ENCODE measurements at regions not wholly inside any gene's neighbourhood (a gene's known extent, or its start where the extent isn't known, plus 50 kb on each side); places are given as distances from the start of the nearest gene placed in this dataset.

DNA sequence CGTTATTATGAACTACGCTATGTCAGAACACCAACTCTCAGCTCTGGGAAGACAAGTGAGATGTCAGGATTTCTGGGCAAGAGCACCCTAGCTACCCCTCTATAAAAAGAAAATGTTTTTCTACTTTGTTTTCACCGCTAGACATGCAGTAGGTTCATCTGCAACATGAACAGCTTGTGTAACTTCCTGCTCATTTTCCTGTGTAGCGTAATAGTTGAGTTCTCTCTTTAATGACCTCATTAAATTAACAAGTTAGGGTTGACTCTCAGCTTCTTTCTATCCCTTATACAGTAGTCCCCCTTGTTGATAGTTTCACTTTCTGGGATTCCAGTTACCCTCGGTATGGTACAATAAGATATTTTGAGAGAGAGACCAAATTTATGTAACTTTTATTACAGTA is 329.4 kb upstream of the ZNF32 start:
- no peak overlapping the region for H3K27ac ChIP-seq
- ChIA-PET CTCF (no interaction called here), POLR2A (ENCODE audit: unreplicated experiment) (interaction anchor here (0.7 kb wide), 1 partner anchor 9 kb away, joined by 3 read pairs; no protein-coding TSS in a partner anchor)
- H3K36me3 ChIP-seq (ENCODE audit: low read depth): no peaks in the 10 kb centered on the region
- H4K20me1 ChIP-seq (ENCODE audit: insufficient read depth): no peaks in the 10 kb centered on the region
- no peak overlapping the region for H3K4me3 ChIP-seq
- no peak for DNase-seq
- no peaks in the 10 kb centered on the region for H3K79me2 ChIP-seq (ENCODE audit: low read depth)
- no TSS peak for BruUV-seq (replicated peaks)
- H3K4me1 ChIP-seq (replicated peaks; ENCODE audit: insufficient read depth): no peaks in the 10 kb centered on the region
- H3F3A ChIP-seq (ENCODE audit: insufficient read depth, low read depth): no peaks in the 10 kb centered on the region
- no peak overlapping the region for H3K4me2 ChIP-seq
- no peak for TF ChIP-seq EZH2 (IDR thresholded peaks at IDR 0.05; ENCODE audit: low read depth)
- TF ChIP-seq, protein P1, sequence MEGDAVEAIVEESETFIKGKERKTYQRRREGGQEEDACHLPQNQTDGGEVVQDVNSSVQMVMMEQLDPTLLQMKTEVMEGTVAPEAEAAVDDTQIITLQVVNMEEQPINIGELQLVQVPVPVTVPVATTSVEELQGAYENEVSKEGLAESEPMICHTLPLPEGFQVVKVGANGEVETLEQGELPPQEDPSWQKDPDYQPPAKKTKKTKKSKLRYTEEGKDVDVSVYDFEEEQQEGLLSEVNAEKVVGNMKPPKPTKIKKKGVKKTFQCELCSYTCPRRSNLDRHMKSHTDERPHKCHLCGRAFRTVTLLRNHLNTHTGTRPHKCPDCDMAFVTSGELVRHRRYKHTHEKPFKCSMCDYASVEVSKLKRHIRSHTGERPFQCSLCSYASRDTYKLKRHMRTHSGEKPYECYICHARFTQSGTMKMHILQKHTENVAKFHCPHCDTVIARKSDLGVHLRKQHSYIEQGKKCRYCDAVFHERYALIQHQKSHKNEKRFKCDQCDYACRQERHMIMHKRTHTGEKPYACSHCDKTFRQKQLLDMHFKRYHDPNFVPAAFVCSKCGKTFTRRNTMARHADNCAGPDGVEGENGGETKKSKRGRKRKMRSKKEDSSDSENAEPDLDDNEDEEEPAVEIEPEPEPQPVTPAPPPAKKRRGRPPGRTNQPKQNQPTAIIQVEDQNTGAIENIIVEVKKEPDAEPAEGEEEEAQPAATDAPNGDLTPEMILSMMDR (conservative IDR thresholded peaks at IDR 0.05): no peak
- no peak overlapping the region for H2AFZ ChIP-seq
- intact Hi-C loops (cut with micrococcal nuclease; ENCODE audit: unreplicated experiment): no loop called here
- H3K27me3 ChIP-seq (ENCODE audit: insufficient read depth, low read depth): peaks cover 23% of the 10 kb centered on the region; the same call in 1 of the 2 replicates
- no peaks in the 10 kb centered on the region for H3K9me3 ChIP-seq (ENCODE audit: insufficient read depth, low read depth)
- no peaks in the 10 kb centered on the region for H3K9me2 ChIP-seq (ENCODE audit: insufficient read depth)

DNA sequence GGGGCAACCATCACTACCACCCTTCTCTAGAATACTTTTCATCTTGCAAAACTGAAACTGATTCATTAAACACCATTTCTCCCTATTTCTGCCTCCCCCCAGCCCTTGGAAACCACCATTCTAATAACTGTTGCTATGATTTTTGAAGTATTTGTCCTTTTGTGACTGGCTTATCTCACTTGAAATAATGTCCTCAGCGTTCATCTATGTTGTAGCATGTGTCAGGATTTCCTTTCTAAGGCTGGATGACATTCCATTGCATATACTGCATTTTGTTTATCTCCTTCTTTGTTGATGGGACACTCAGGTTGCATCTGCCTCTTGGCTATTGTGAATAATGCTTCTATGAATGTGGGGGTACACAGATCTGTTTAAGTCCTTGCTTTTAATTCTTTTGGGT is 327.6 kb upstream of the ZNF32 start:
- Histone ChIP-seq H3K36me3 (ENCODE audit: low read depth) (no peaks in the 10 kb centered on the region), H3K27ac (no peak overlapping the region), H3K4me2 (no peak overlapping the region), H3F3A (ENCODE audit: insufficient read depth, low read depth) (no peaks in the 10 kb centered on the region), H4K20me1 (ENCODE audit: insufficient read depth) (no peaks in the 10 kb centered on the region), H3K4me3 (no peak overlapping the region), H3K27me3 (ENCODE audit: insufficient read depth, low read depth) (peaks cover 36% of the 10 kb centered on the region), H3K79me2 (ENCODE audit: low read depth) (no peaks in the 10 kb centered on the region), H3K9me2 (ENCODE audit: insufficient read depth) (no peaks in the 10 kb centered on the region), H3K4me1 (replicated peaks; ENCODE audit: insufficient read depth) (no peaks in the 10 kb centered on the region), H2AFZ (no peak overlapping the region), H3K9me3 (ENCODE audit: insufficient read depth, low read depth) (no peaks in the 10 kb centered on the region)
- ChIA-PET CTCF (no interaction called here), POLR2A (ENCODE audit: unreplicated experiment) (no interaction called here)
- BruUV-seq (replicated peaks): no TSS peak
- no peak for TF ChIP-seq EZH2 (IDR thresholded peaks at IDR 0.05; ENCODE audit: low read depth)
- TF ChIP-seq, protein P1 (conservative IDR thresholded peaks at IDR 0.05): no peak
- intact Hi-C loops (cut with micrococcal nuclease; ENCODE audit: unreplicated experiment): no loop called here
- no peak for DNase-seq

DNA sequence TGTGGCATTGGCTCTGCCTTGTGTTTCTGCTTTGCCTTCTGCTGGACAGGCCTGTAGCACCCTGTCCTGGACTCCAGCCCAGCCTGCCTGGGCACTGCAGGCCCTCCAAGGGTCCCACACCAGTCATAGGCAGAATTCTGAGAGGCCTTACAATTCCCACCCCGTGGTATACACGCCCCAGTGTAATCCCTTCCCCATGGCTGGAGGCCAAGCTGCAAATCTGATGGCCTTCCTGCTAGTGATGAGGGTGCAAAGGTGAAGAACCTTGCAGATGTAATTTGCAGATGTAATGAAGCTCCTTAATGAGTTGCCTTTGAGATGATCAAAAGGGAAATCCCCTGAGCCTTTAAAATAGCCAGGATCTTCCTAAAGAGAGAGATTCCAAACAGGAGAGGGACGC is 325.1 kb upstream of the ZNF32 start:
- CTCF ChIA-PET: no interaction called here
- POLR2A ChIA-PET (ENCODE audit: unreplicated experiment): no interaction called here
- H3K36me3 ChIP-seq (ENCODE audit: low read depth): no peaks in the 10 kb centered on the region
- peaks cover 57% of the 10 kb centered on the region for H3K27me3 ChIP-seq (ENCODE audit: insufficient read depth, low read depth)
- H3K9me2 ChIP-seq (ENCODE audit: insufficient read depth): no peaks in the 10 kb centered on the region
- no peak overlapping the region for H3K27ac ChIP-seq
- no peaks in the 10 kb centered on the region for H3K79me2 ChIP-seq (ENCODE audit: low read depth)
- TF ChIP-seq, protein P1 (conservative IDR thresholded peaks at IDR 0.05): no peak
- TF ChIP-seq EZH2 (IDR thresholded peaks at IDR 0.05; ENCODE audit: low read depth): no peak
- no peaks in the 10 kb centered on the region for H4K20me1 ChIP-seq (ENCODE audit: insufficient read depth)
- no peaks in the 10 kb centered on the region for H3F3A ChIP-seq (ENCODE audit: insufficient read depth, low read depth)
- H3K4me3 ChIP-seq: no peak overlapping the region
- BruUV-seq (replicated peaks): no TSS peak
- H2AFZ ChIP-seq: no peak overlapping the region
- DNase-seq: no peak
- H3K4me2 ChIP-seq: no peak overlapping the region
- no peaks in the 10 kb centered on the region for H3K4me1 ChIP-seq (replicated peaks; ENCODE audit: insufficient read depth)
- no peaks in the 10 kb centered on the region for H3K9me3 ChIP-seq (ENCODE audit: insufficient read depth, low read depth)
- intact Hi-C loops (cut with micrococcal nuclease; ENCODE audit: unreplicated experiment): no loop called here

All from PC-9 (cell line).